H9 (cell line): ENCODE measurements at regions not wholly inside any gene's neighbourhood (a gene's known extent, or its start where the extent isn't known, plus 50 kb on each side); places are given as distances from the start of the nearest gene placed in this dataset.

Experiments used
- DNase-seq: peaks from one replicate; pipeline ENCODE4 v3.0.0-alpha.2; 2017
- H2AFZ ChIP-seq: one replicate; pipeline ENCODE4 v1.6.1; 2013; ENCODE audit warnings: mild to moderate bottlenecking, low read length, control low read depth, moderate library complexity
- H2AK5ac ChIP-seq: 2 replicates; pipeline ENCODE4 v1.6.1; 2013; ENCODE audit warnings: low read length, control low read depth, mixed read lengths; ENCODE audit not compliant: insufficient read length
- H2BK120ac ChIP-seq: one replicate; pipeline ENCODE4 v1.6.1; 2013; ENCODE audit warnings: low read depth, mild to moderate bottlenecking, low read length, control low read depth, inconsistent platforms; ENCODE audit not compliant: poor library complexity, severe bottlenecking
- H2BK12ac ChIP-seq: 2 replicates; pipeline ENCODE4 v1.6.1; 2013; ENCODE audit warnings: low read length, control low read depth, mixed read lengths, low read depth; ENCODE audit not compliant: insufficient read length
- H2BK15ac ChIP-seq: 2 replicates; pipeline ENCODE4 v1.6.1; 2013; ENCODE audit warnings: low read depth, low read length, control low read depth
- H2BK20ac ChIP-seq: one replicate; pipeline ENCODE4 v1.6.1; 2013; ENCODE audit warnings: low read depth, mild to moderate bottlenecking, low read length, control low read depth, inconsistent platforms; ENCODE audit not compliant: poor library complexity, severe bottlenecking
- H2BK5ac ChIP-seq: 2 replicates; pipeline ENCODE4 v1.6.1; 2013; ENCODE audit warnings: low read length, control low read depth, mixed read lengths; ENCODE audit not compliant: insufficient read length
- H3K14ac ChIP-seq: 2 replicates; pipeline ENCODE4 v1.6.1; 2013; ENCODE audit warnings: low read length, control low read depth; ENCODE audit not compliant: insufficient read depth
- H3K18ac ChIP-seq: 2 replicates; pipeline ENCODE4 v1.6.1; 2013; ENCODE audit warnings: low read depth, mild to moderate bottlenecking, mixed read lengths, low read length, control low read depth; ENCODE audit not compliant: insufficient read length
- H3K23ac ChIP-seq: 2 replicates; pipeline ENCODE4 v1.6.1; 2013; ENCODE audit warnings: low read length, control low read depth, mixed read lengths, low read depth; ENCODE audit not compliant: insufficient read length
- H3K23me2 ChIP-seq: 2 replicates; pipeline ENCODE4 v1.6.1; 2013; ENCODE audit warnings: low read depth, mild to moderate bottlenecking, mixed read lengths, low read length, control low read depth; ENCODE audit not compliant: insufficient read length, poor library complexity, severe bottlenecking
- H3K27ac ChIP-seq: 2 replicates; pipeline ENCODE4 v1.5.1; 2013; ENCODE audit warnings: low read length, control low read depth, mixed read lengths, low read depth; ENCODE audit not compliant: insufficient read length
- H3K27me3 ChIP-seq: 2 replicates; pipeline ENCODE4 v1.6.1; 2013; ENCODE audit warnings: low read length, control low read depth, inconsistent platforms; ENCODE audit not compliant: insufficient read depth
- H3K4ac ChIP-seq: 2 replicates; pipeline ENCODE4 v1.6.1; 2013; ENCODE audit warnings: low read depth, mild to moderate bottlenecking, control low read depth, inconsistent platforms, low read length, moderate library complexity
- H3K4me1 ChIP-seq: 2 replicates; pipeline ENCODE4 v1.6.1; 2013; ENCODE audit warnings: low read length, control low read depth, inconsistent platforms; ENCODE audit not compliant: insufficient read depth
- H3K4me2 ChIP-seq: 2 replicates; pipeline ENCODE4 v1.6.1; 2013; ENCODE audit warnings: low read length, control low read depth, mixed read lengths; ENCODE audit not compliant: insufficient read length, insufficient read depth
- H3K56ac ChIP-seq: 2 replicates; pipeline ENCODE4 v1.6.1; 2013; ENCODE audit warnings: low read depth, mild to moderate bottlenecking, mixed read lengths, low read length, control low read depth; ENCODE audit not compliant: insufficient read length
- H3K79me1 ChIP-seq: 2 replicates; pipeline ENCODE4 v1.6.1; 2013; ENCODE audit warnings: low read depth, mild to moderate bottlenecking, moderate library complexity, low read length, control low read depth, inconsistent platforms; ENCODE audit not compliant: insufficient read depth, poor library complexity, severe bottlenecking
- H3K79me2 ChIP-seq: 2 replicates; pipeline ENCODE4 v1.6.1; 2013; ENCODE audit warnings: low read length, control low read depth, inconsistent platforms; ENCODE audit not compliant: insufficient read depth
- H3K9ac ChIP-seq: 2 replicates; pipeline ENCODE4 v1.6.1; 2013; ENCODE audit warnings: low read length, control low read depth, mixed read lengths; ENCODE audit not compliant: insufficient read length; ENCODE audit errors: extremely low read depth
- H3K9me3 ChIP-seq: one replicate; pipeline ENCODE4 v1.6.1; 2013; ENCODE audit warnings: low read depth, low read length, inconsistent platforms; ENCODE audit not compliant: control insufficient read depth
- H3T11ph ChIP-seq: one replicate; pipeline ENCODE4 v1.6.1; 2013; ENCODE audit warnings: mild to moderate bottlenecking, low read length, control low read depth, inconsistent platforms
- H4K20me1 ChIP-seq: one replicate; pipeline ENCODE4 v1.6.1; 2013; ENCODE audit not compliant: control insufficient read depth, insufficient read length, insufficient read depth
- H4K5ac ChIP-seq: 2 replicates; pipeline ENCODE4 v1.6.1; 2013; ENCODE audit warnings: low read depth, mild to moderate bottlenecking, mixed read lengths, low read length, control low read depth; ENCODE audit not compliant: insufficient read length
- H4K8ac ChIP-seq: replicated peaks from 2 replicates; pipeline ENCODE4 v1.6.1; 2013; ENCODE audit warnings: low read length, control low read depth, mixed read lengths, low read depth; ENCODE audit not compliant: insufficient read length
- H4K91ac ChIP-seq: 2 replicates; pipeline ENCODE4 v1.6.1; 2013; ENCODE audit warnings: low read depth, mild to moderate bottlenecking, moderate library complexity, mixed read lengths, low read length, control low read depth; ENCODE audit not compliant: insufficient read length
- H3K27ac Mint-ChIP-seq, 3 experiments: 2 replicates in 2 of 3; 3 replicates in 1 of 3; pipeline ENCODE4 v1.8.0; 2020 to 2021; ENCODE audit warnings: mixed read lengths in 3 of 3, mild to moderate bottlenecking in 1 of 3, moderate library complexity in 1 of 3
- H3K27me3 Mint-ChIP-seq: 2 replicates; pipeline ENCODE4 v1.8.0; 2021; ENCODE audit warnings: low read depth, mild to moderate bottlenecking, moderate library complexity, mixed read lengths
- H3K36me3 Mint-ChIP-seq, 3 experiments: 2 replicates in 2 of 3; 3 replicates in 1 of 3; pipeline ENCODE4 v1.8.0; 2020 to 2021; ENCODE audit warnings: low read depth in 3 of 3, mixed read lengths in 3 of 3; ENCODE audit not compliant: insufficient read depth in 1 of 3
- H3K4me1 Mint-ChIP-seq, 2 experiments: 2 replicates each; pipeline ENCODE4 v1.8.0; 2020; ENCODE audit warnings: mixed read lengths in 2 of 2
- H3K4me3 Mint-ChIP-seq, 2 experiments: 2 replicates in 1 of 2; 3 replicates in 1 of 2; pipeline ENCODE4 v1.8.0; 2020 to 2021; ENCODE audit warnings: mild to moderate bottlenecking in 2 of 2, mixed read lengths in 2 of 2, moderate library complexity in 1 of 2
- H3K9me3 Mint-ChIP-seq, 2 experiments: 2 replicates in 1 of 2; 3 replicates in 1 of 2; pipeline ENCODE4 v1.8.0; 2020; ENCODE audit warnings: mild to moderate bottlenecking in 2 of 2, mixed read lengths in 2 of 2, moderate library complexity in 1 of 2
- WGBS: extraction: QIAGEN DNeasy Blood & Tissue Kit; methylation state at CpG from one replicate; pipeline ENCODE4 v1.1.7; 2013; ENCODE audit warnings: missing lambda C conversion rate, low lambda C conversion rate, mixed read lengths; ENCODE audit not compliant: insufficient read length; ENCODE audit errors: extremely low coverage; 5-methylcytosine and 5-hydroxymethylcytosine counted together
- TF ChIP-seq, protein P1 (sequence below): fragments of 200-600 bp; sonication (generic); conservative IDR thresholded peaks from 3 replicates; pipeline ENCODE4 v1.8.0; 2021; ENCODE audit warnings: antibody characterized with exemption, mild to moderate bottlenecking

DNA sequence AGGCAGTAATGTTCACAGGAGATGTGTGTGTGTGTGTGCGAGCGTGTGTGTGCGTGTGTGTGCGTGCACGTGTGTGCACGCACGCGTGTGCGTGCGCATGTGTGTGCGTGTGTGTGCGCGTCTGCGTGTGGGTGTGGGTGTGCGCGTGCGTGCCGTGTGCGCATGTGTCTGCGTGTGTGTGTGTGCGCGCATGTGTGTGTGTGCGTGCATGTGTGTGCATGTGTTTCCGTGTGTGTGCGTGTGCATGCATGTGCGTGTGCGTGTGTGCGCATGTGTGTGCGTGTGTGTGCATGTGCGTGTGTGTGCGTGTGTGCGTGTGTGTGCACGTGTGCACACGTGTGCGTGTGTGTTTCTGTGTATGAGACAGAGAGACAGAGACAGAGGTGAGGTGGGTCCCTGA is 136.0 kb upstream of the CST7 start:
- Histone ChIP-seq H3K79me2 (no peaks in the 10 kb centered on the region), H3K23me2 (no peaks in the 10 kb centered on the region), H3K4ac (no peak overlapping the region), H4K20me1 (no peaks in the 10 kb centered on the region), H2BK12ac (no peak overlapping the region), H2AFZ (no peak overlapping the region), H4K8ac (peak overlapping the region; percentile 52), H3K23ac (peak overlapping the region; percentile 57), H3K27ac (no peak overlapping the region), H2BK15ac (no peak overlapping the region), H3K4me1 (no peaks in the 10 kb centered on the region), H3K27me3 (no peaks in the 10 kb centered on the region), H4K91ac (no peak overlapping the region), H3K9ac (no peak overlapping the region), H2BK20ac (no peak overlapping the region), H3K4me2 (no peak overlapping the region), H2BK5ac (no peak overlapping the region), H2AK5ac (no peak overlapping the region), H3K9me3 (no peaks in the 10 kb centered on the region), H3T11ph (no peak overlapping the region), H3K79me1 (no peaks in the 10 kb centered on the region), H4K5ac (peak overlapping the region; percentile 26), H2BK120ac (no peak overlapping the region), H3K56ac (peak overlapping the region; percentile 23), H3K14ac (no peak overlapping the region), H3K18ac (peak overlapping the region; percentile 56)
- H3K4me1 Mint-ChIP-seq = no peaks in the 10 kb centered on the region
- H3K27me3 Mint-ChIP-seq = peaks cover 2% of the 10 kb centered on the region
- no peak for DNase-seq
- TF ChIP-seq, protein P1, sequence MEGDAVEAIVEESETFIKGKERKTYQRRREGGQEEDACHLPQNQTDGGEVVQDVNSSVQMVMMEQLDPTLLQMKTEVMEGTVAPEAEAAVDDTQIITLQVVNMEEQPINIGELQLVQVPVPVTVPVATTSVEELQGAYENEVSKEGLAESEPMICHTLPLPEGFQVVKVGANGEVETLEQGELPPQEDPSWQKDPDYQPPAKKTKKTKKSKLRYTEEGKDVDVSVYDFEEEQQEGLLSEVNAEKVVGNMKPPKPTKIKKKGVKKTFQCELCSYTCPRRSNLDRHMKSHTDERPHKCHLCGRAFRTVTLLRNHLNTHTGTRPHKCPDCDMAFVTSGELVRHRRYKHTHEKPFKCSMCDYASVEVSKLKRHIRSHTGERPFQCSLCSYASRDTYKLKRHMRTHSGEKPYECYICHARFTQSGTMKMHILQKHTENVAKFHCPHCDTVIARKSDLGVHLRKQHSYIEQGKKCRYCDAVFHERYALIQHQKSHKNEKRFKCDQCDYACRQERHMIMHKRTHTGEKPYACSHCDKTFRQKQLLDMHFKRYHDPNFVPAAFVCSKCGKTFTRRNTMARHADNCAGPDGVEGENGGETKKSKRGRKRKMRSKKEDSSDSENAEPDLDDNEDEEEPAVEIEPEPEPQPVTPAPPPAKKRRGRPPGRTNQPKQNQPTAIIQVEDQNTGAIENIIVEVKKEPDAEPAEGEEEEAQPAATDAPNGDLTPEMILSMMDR = no peak
- peaks cover 0 to 6% of the 10 kb centered on the region in 2 experiments; a peak in 2 of 5 replicates for H3K9me3 Mint-ChIP-seq
- no peak overlapping the region; a peak in 1 of 5 replicates for H3K4me3 Mint-ChIP-seq
- H3K27ac Mint-ChIP-seq = peak overlapping the region in 1 of 3 experiments; percentile 93; a peak in 2 of 7 replicates
- WGBS = no CpG with 5 or more reads among the region's 35 CpGs
- no peaks in the 10 kb centered on the region; a peak in 1 of 7 replicates for H3K36me3 Mint-ChIP-seq
